ENCODE measurements at regions not wholly inside any gene's neighbourhood (a gene's known extent, or its start where the extent isn't known, plus 50 kb on each side); places are given as distances from the start of the nearest gene placed in this dataset.
"Not testable (repeated sequence)": the region's sequence is repeated elsewhere in the genome, so short reads cannot be mapped to it uniquely, and the experiment has no call there.

GRCh38 chr2:166643980-166644379 lies 149.9 kb upstream of the SCN7A start:
- H2AFZ ChIP-seq (ENCODE audit: insufficient read depth, low read depth, low read length, poor library complexity, severe bottlenecking): no peak overlapping the region
- H3K9me3 Mint-ChIP-seq: peaks cover 0 to 9% (median 6%) of the 10 kb centered on the region in 7 donors
- intact Hi-C loops (cut with micrococcal nuclease): no loop called here
- H3K4me3 Mint-ChIP-seq: no peak overlapping the region
- no peak for TF ChIP-seq CTCF (IDR thresholded peaks at IDR 0.05)
- no peaks in the 10 kb centered on the region for H3K79me2 ChIP-seq (ENCODE audit: insufficient read depth, low read length)
- no peaks in the 10 kb centered on the region for H3K27me3 ChIP-seq (ENCODE audit: control insufficient read depth in 2 of 2, insufficient read depth in 2 of 2, low read length in 2 of 2)
- no peak overlapping the region for H3K27ac ChIP-seq (ENCODE audit: low read depth in 1 of 2, low read length in 2 of 2)
- no peaks in the 10 kb centered on the region for H3K36me3 Mint-ChIP-seq
- H3K4me3 ChIP-seq (replicated peaks in 1 of 3; ENCODE audit: low read depth in 2 of 3, low read length in 3 of 3): no peak overlapping the region
- no peaks in the 10 kb centered on the region for H4K20me1 ChIP-seq (ENCODE audit: insufficient read depth, low read length)
- H3K4me1 Mint-ChIP-seq: no peaks in the 10 kb centered on the region
- no peaks in the 10 kb centered on the region for H3K27me3 Mint-ChIP-seq (ENCODE audit: low read depth in 3 of 3)
- no peak overlapping the region for H3K27ac Mint-ChIP-seq
- H3K4me2 ChIP-seq (replicated peaks; ENCODE audit: extremely low read depth, low read length, poor library complexity, severe bottlenecking): no peak overlapping the region
- no peaks in the 10 kb centered on the region for H3K4me1 ChIP-seq (ENCODE audit: control insufficient read depth in 1 of 2, insufficient read depth in 2 of 2, low read length in 2 of 2)
- H3K9ac ChIP-seq (ENCODE audit: insufficient read depth, low read length, poor library complexity, severe bottlenecking): no peak overlapping the region
- WGBS (ENCODE audit: insufficient coverage): no CpG with 5 or more reads among the region's 1 CpG
- H3K9me3 ChIP-seq (replicated peaks in 1 of 2; ENCODE audit: control insufficient read depth in 1 of 2, insufficient read depth in 1 of 2, low read length in 2 of 2): no peaks in the 10 kb centered on the region
- DNase-seq: no peak
- H3K36me3 ChIP-seq (replicated peaks in 1 of 2; ENCODE audit: control insufficient read depth in 1 of 2, insufficient read depth in 2 of 2, low read length in 2 of 2): no peaks in the 10 kb centered on the region

GRCh38 chr2:166641516-166641915 lies 147.5 kb upstream of the SCN7A start:
- H3K4me1 Mint-ChIP-seq; H3K9ac ChIP-seq (ENCODE audit: insufficient read depth, low read length, poor library complexity, severe bottlenecking); H3K36me3 ChIP-seq (replicated peaks in 1 of 2; ENCODE audit: control insufficient read depth in 1 of 2, insufficient read depth in 2 of 2, low read length in 2 of 2); H3K4me3 ChIP-seq (replicated peaks in 1 of 3; ENCODE audit: low read depth in 2 of 3, low read length in 3 of 3); H3K4me2 ChIP-seq (replicated peaks; ENCODE audit: extremely low read depth, low read length, poor library complexity, severe bottlenecking); H3K27me3 Mint-ChIP-seq (ENCODE audit: low read depth in 3 of 3); H3K4me1 ChIP-seq (ENCODE audit: control insufficient read depth in 1 of 2, insufficient read depth in 2 of 2, low read length in 2 of 2); H3K4me3 Mint-ChIP-seq; H3K36me3 Mint-ChIP-seq; H3K79me2 ChIP-seq (ENCODE audit: insufficient read depth, low read length); H3K27ac Mint-ChIP-seq; H3K27ac ChIP-seq (ENCODE audit: low read depth in 1 of 2, low read length in 2 of 2); DNase-seq; intact Hi-C loops (cut with micrococcal nuclease); H2AFZ ChIP-seq (ENCODE audit: insufficient read depth, low read depth, low read length, poor library complexity, severe bottlenecking); H4K20me1 ChIP-seq (ENCODE audit: insufficient read depth, low read length); H3K27me3 ChIP-seq (ENCODE audit: control insufficient read depth in 2 of 2, insufficient read depth in 2 of 2, low read length in 2 of 2); H3K9me3 ChIP-seq (replicated peaks in 1 of 2; ENCODE audit: control insufficient read depth in 1 of 2, insufficient read depth in 1 of 2, low read length in 2 of 2): not testable (repeated sequence)
- WGBS (ENCODE audit: insufficient coverage): no CpG with 5 or more reads among the region's 3 CpGs
- H3K9me3 Mint-ChIP-seq: peaks cover 5 to 14% (median 7%) of the 10 kb centered on the region in 7 donors
